Adrenal gland (tissue), 5 donors: ENCODE measurements at regions not wholly inside any gene's neighbourhood (a gene's known extent, or its start where the extent isn't known, plus 50 kb on each side); places are given as distances from the start of the nearest gene placed in this dataset.

Experiments
- POLR2A ChIP-seq, 2 donors: fragments of 450-650 bp; IDR thresholded peaks; one replicate each; pipeline ENCODE4 v1.6.1; 2017; ENCODE audit warnings: antibody characterized with exemption in 2 of 2, mild to moderate bottlenecking in 2 of 2, moderate library complexity in 1 of 2
- TF ChIP-seq, protein P1 (sequence below), 6 experiments: fragments of 450-650 bp in 4 of 6; fragments of 200-600 bp in 2 of 6; sonication (generic) in 1 of 6; IDR thresholded peaks; 1 replicate in 5 of 6; 2 replicates in 1 of 6; pipeline versions ENCODE4 v1.5.1 to v1.8.0; 2016 to 2021; ENCODE audit warnings: antibody characterized with exemption in 6 of 6, mild to moderate bottlenecking in 2 of 6, moderate library complexity in 1 of 6
- donor health status: DM: no; HTN: no; CAD: no.

DNA sequence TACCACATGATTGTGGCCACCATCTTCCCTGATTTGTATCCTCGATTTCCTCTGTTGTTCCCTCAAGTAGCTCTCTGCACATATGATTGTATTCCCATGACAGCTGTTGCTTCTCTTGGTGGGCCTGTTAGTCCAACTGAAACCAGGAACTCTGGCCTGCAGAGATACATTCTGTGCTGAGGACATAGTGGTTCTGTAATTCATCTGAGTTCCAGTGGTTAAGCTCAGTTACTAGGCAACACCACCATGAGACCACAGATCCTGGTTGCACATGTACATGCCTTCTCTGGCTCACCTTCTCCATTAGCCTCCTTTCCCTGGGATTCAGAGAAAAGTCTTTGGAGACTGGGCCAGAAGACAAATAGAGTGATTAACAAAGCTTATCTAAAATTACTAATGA lies 172.1 kb upstream of the SLC7A11 start:
- TF ChIP-seq, protein P1, sequence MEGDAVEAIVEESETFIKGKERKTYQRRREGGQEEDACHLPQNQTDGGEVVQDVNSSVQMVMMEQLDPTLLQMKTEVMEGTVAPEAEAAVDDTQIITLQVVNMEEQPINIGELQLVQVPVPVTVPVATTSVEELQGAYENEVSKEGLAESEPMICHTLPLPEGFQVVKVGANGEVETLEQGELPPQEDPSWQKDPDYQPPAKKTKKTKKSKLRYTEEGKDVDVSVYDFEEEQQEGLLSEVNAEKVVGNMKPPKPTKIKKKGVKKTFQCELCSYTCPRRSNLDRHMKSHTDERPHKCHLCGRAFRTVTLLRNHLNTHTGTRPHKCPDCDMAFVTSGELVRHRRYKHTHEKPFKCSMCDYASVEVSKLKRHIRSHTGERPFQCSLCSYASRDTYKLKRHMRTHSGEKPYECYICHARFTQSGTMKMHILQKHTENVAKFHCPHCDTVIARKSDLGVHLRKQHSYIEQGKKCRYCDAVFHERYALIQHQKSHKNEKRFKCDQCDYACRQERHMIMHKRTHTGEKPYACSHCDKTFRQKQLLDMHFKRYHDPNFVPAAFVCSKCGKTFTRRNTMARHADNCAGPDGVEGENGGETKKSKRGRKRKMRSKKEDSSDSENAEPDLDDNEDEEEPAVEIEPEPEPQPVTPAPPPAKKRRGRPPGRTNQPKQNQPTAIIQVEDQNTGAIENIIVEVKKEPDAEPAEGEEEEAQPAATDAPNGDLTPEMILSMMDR (IDR thresholded peaks at IDR 0.05) = no peak
- TF ChIP-seq POLR2A (IDR thresholded peaks at IDR 0.05) = no peak
